ENCODE measurements at regions not wholly inside any gene's neighbourhood (a gene's known extent, or its start where the extent isn't known, plus 50 kb on each side); places are given as distances from the start of the nearest gene placed in this dataset.
"Not testable (repeated sequence)": the region's sequence is repeated elsewhere in the genome, so short reads cannot be mapped to it uniquely, and the experiment has no call there.

GRCh38 chr2:53220969-53221368 lies 546.6 kb upstream of the CHAC2 start:
- Histone ChIP-seq H3K9ac (ENCODE audit: low read length) (no peak overlapping the region), H3K9me3 (ENCODE audit: control insufficient read depth, low read length) (no peaks in the 10 kb centered on the region), H3K4me1 (ENCODE audit: control insufficient read depth, insufficient read depth, low read length) (no peaks in the 10 kb centered on the region), H3K36me3 (ENCODE audit: control insufficient read depth, insufficient read depth, low read length, severe bottlenecking) (no peaks in the 10 kb centered on the region), H3K27me3 (replicated peaks; ENCODE audit: control insufficient read depth, insufficient read depth, low read length) (no peaks in the 10 kb centered on the region), H3K4me3 (ENCODE audit: low read length) (no peak overlapping the region)
- no peak for DNase-seq (ENCODE audit: low read depth)

DNA sequence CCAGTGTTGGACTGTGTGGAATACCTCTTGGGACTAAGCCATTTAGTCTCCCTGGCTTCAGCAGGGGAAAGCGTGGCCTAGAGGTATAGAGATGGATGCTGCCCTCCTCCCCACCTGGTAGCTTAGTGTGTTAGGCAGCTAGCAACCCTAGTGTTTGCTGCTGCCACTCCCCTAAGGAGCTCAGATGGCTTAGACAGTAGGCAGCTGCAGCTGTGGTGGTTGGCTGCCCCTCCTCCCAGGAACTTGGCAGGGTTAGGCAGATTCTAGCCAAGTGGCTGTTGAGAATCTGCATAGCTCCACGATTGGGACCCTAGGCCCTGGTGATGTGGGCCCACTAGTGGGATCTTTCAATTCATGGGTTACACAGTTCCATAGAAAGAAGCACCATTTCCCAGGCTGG lies 550.4 kb upstream of the CHAC2 start:
- no peaks in the 10 kb centered on the region for H3K4me1 ChIP-seq (ENCODE audit: control insufficient read depth, insufficient read depth, low read length)
- no peaks in the 10 kb centered on the region for H3K9me3 ChIP-seq (ENCODE audit: control insufficient read depth, low read length)
- no peak for DNase-seq (ENCODE audit: low read depth)
- H3K27me3 ChIP-seq (replicated peaks; ENCODE audit: control insufficient read depth, insufficient read depth, low read length) = no peaks in the 10 kb centered on the region
- H3K9ac ChIP-seq (ENCODE audit: low read length) = no peak overlapping the region
- H3K36me3 ChIP-seq (ENCODE audit: control insufficient read depth, insufficient read depth, low read length, severe bottlenecking) = no peaks in the 10 kb centered on the region
- H3K4me3 ChIP-seq (ENCODE audit: low read length) = no peak overlapping the region

DNA sequence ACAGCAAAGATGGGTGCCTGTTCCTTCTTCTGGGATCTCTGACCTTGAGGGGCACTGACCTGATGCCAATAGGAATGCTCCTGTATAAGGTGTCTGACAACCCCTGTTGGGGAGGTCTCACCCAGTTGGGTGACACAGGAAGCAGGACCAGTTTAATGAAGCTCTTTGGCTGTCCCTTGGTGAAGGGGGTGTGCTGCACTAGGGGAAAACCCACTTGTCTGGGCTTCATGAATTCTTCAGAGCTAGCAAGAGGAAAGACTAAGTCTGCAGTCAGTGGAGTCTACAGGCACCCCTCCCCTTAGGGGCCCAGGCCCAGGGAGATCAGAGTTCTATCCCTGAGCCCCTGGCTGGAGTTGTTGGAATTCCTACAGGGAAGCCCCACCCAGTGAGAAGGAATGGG lies 550.8 kb upstream of the CHAC2 start:
- H3K4me3 ChIP-seq (ENCODE audit: low read length) = no peak overlapping the region
- no peaks in the 10 kb centered on the region for H3K27me3 ChIP-seq (replicated peaks; ENCODE audit: control insufficient read depth, insufficient read depth, low read length)
- no peaks in the 10 kb centered on the region for H3K36me3 ChIP-seq (ENCODE audit: control insufficient read depth, insufficient read depth, low read length, severe bottlenecking)
- DNase-seq (ENCODE audit: low read depth) = no peak
- H3K9ac ChIP-seq (ENCODE audit: low read length) = no peak overlapping the region
- H3K4me1 ChIP-seq (ENCODE audit: control insufficient read depth, insufficient read depth, low read length) = no peaks in the 10 kb centered on the region
- no peaks in the 10 kb centered on the region for H3K9me3 ChIP-seq (ENCODE audit: control insufficient read depth, low read length)

GRCh38 chr2:53212576-53212975 lies 555.0 kb upstream of the CHAC2 start:
- Histone ChIP-seq H3K4me3 (ENCODE audit: low read length) (no peak overlapping the region), H3K9me3 (ENCODE audit: control insufficient read depth, low read length) (no peaks in the 10 kb centered on the region), H3K4me1 (ENCODE audit: control insufficient read depth, insufficient read depth, low read length) (no peaks in the 10 kb centered on the region), H3K36me3 (ENCODE audit: control insufficient read depth, insufficient read depth, low read length, severe bottlenecking) (no peaks in the 10 kb centered on the region), H3K27me3 (replicated peaks; ENCODE audit: control insufficient read depth, insufficient read depth, low read length) (peaks cover 8% of the 10 kb centered on the region), H3K9ac (ENCODE audit: low read length) (no peak overlapping the region)
- no peak for DNase-seq (ENCODE audit: low read depth)

GRCh38 chr2:53211201-53211774 lies 556.3 kb upstream of the CHAC2 start:
- DNase-seq (ENCODE audit: low read depth) = no peak
- no peak overlapping the region for H3K4me3 ChIP-seq (ENCODE audit: low read length)
- H3K4me1 ChIP-seq (ENCODE audit: control insufficient read depth, insufficient read depth, low read length) = no peaks in the 10 kb centered on the region
- H3K9ac ChIP-seq (ENCODE audit: low read length) = no peak overlapping the region
- peaks cover 8% of the 10 kb centered on the region for H3K27me3 ChIP-seq (replicated peaks; ENCODE audit: control insufficient read depth, insufficient read depth, low read length)
- H3K36me3 ChIP-seq (ENCODE audit: control insufficient read depth, insufficient read depth, low read length, severe bottlenecking) = no peaks in the 10 kb centered on the region
- no peaks in the 10 kb centered on the region for H3K9me3 ChIP-seq (ENCODE audit: control insufficient read depth, low read length)

DNA sequence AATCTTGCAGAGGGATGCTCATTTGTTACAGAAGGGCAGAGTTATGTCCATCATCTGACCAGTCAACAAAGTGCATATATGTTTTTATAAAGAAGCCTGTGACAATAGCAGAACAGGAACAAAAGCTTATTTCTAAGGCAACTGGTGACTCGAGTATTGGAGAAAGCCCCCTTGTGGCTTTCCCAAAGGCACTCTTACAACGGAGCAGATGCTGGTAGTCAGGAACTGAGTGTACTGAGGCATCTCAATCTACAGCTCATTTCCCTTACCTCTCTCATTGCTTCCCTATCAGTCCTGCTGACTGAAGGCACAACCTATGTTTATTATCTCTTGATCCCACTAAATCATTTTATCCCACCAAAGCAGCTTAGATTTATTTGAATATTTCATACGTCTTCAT lies 557.1 kb upstream of the CHAC2 start:
- peaks cover 8% of the 10 kb centered on the region for H3K27me3 ChIP-seq (replicated peaks; ENCODE audit: control insufficient read depth, insufficient read depth, low read length)
- no peaks in the 10 kb centered on the region for H3K9me3 ChIP-seq (ENCODE audit: control insufficient read depth, low read length)
- H3K36me3 ChIP-seq (ENCODE audit: control insufficient read depth, insufficient read depth, low read length, severe bottlenecking) = no peaks in the 10 kb centered on the region
- no peak for DNase-seq (ENCODE audit: low read depth)
- no peaks in the 10 kb centered on the region for H3K4me1 ChIP-seq (ENCODE audit: control insufficient read depth, insufficient read depth, low read length)
- no peak overlapping the region for H3K4me3 ChIP-seq (ENCODE audit: low read length)
- H3K9ac ChIP-seq (ENCODE audit: low read length) = no peak overlapping the region

DNA sequence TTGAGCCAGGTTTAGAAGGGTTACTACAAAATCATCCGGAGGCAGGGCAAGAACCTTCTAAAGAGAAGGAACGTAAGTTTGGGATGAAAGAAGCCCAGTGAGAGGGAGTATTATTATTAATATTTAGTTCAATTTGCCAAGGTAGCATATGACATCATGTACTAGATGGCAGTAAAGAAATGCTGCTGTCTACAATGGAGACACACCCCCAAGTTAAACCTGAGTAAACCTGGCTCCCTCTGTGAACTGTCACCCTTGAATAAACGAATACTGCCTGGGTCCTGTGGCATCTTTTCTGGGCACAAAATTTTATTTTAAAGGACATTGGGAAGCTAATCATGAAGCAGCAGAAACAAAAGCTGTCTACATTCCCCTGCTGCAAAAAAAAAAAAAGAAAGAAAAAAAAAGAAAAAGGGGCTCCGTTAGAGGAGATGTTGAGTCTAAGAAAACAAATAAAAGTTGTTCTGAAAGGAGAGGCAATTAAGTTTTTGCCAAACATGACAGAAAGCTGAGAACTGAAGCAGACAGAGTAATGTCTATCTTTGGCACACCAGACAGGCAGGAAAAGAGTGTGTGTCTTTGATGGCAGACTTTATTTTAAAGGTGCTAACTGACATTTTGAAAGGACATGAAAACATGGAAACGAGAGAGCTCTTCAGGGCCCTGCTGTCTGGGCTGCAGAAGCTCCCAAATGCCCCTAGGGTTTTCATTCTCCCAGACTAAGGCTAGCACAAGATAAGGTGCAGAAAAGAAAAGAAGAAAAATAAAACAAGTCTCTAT lies 557.7 kb upstream of the CHAC2 start:
- Histone ChIP-seq H3K36me3 (ENCODE audit: control insufficient read depth, insufficient read depth, low read length, severe bottlenecking) (no peaks in the 10 kb centered on the region), H3K9ac (ENCODE audit: low read length) (no peak overlapping the region), H3K4me1 (ENCODE audit: control insufficient read depth, insufficient read depth, low read length) (no peaks in the 10 kb centered on the region), H3K4me3 (ENCODE audit: low read length) (no peak overlapping the region), H3K9me3 (ENCODE audit: control insufficient read depth, low read length) (no peaks in the 10 kb centered on the region), H3K27me3 (replicated peaks; ENCODE audit: control insufficient read depth, insufficient read depth, low read length) (peaks cover 8% of the 10 kb centered on the region)
- DNase-seq (ENCODE audit: low read depth) = no peak

DNA sequence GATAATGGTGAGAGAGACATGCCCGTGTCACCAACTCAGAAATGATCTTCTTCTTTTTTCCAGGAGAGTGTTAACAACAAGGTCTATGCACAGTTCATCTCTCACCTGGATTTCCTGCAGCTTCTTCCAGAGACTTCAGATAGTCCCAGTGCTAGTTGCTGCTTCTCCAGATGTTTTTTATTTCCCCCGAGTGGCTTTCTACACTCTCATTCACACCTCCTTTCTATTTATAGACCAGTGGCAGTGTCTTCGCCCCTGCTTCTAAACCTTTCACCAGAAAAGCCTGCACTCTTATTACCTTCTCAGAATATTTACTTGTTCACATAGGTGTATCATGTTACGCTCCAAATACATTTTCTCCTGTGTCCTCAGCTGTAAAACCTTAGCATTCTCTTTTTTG lies 558.8 kb upstream of the CHAC2 start:
- no peak overlapping the region for H3K4me3 ChIP-seq (ENCODE audit: low read length)

GRCh38 chr2:53206226-53206625 lies 561.4 kb upstream of the CHAC2 start:
- H3K36me3 ChIP-seq (ENCODE audit: control insufficient read depth, insufficient read depth, low read length, severe bottlenecking); H3K4me1 ChIP-seq (ENCODE audit: control insufficient read depth, insufficient read depth, low read length); H3K9me3 ChIP-seq (ENCODE audit: control insufficient read depth, low read length); H3K9ac ChIP-seq (ENCODE audit: low read length); H3K4me3 ChIP-seq (ENCODE audit: low read length); H3K27me3 ChIP-seq (replicated peaks; ENCODE audit: control insufficient read depth, insufficient read depth, low read length): not testable (repeated sequence)
- peak; percentile 75 for DNase-seq (ENCODE audit: low read depth)

More for the DNA sequence above, 558.8 kb upstream of the CHAC2 start:
- Histone ChIP-seq H3K27me3 (replicated peaks; ENCODE audit: control insufficient read depth, insufficient read depth, low read length) (peaks cover 8% of the 10 kb centered on the region), H3K4me1 (ENCODE audit: control insufficient read depth, insufficient read depth, low read length) (no peaks in the 10 kb centered on the region), H3K36me3 (ENCODE audit: control insufficient read depth, insufficient read depth, low read length, severe bottlenecking) (no peaks in the 10 kb centered on the region), H3K9ac (ENCODE audit: low read length) (no peak overlapping the region), H3K9me3 (ENCODE audit: control insufficient read depth, low read length) (no peaks in the 10 kb centered on the region)
- no peak for DNase-seq (ENCODE audit: low read depth)

DNA sequence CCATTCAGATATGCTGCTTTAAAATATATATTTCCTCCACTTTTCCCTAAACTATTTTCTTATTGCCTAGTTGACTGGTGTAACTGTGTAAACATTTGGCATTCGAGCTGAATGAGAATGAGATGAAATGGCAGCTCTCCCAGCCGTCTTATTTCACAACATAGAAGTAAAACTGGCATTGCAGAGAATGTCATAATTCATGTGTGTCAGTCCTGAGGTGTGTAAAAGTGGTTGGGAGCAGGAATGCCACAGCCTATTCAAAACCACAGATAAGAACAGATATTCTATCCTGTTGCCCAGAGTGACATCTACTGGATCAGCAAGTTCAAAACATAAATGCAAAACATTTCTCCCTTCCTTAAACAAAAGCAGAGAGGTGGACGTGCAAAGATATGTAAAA lies 565.5 kb upstream of the CHAC2 start:
- peaks cover 2% of the 10 kb centered on the region for H3K4me1 ChIP-seq (ENCODE audit: control insufficient read depth, insufficient read depth, low read length)
- H3K9me3 ChIP-seq (ENCODE audit: control insufficient read depth, low read length) = no peaks in the 10 kb centered on the region
- H3K36me3 ChIP-seq (ENCODE audit: control insufficient read depth, insufficient read depth, low read length, severe bottlenecking) = no peaks in the 10 kb centered on the region
- H3K27me3 ChIP-seq (replicated peaks; ENCODE audit: control insufficient read depth, insufficient read depth, low read length) = no peaks in the 10 kb centered on the region
- peak; percentile 91 for DNase-seq (ENCODE audit: low read depth)
- H3K4me3 ChIP-seq (ENCODE audit: low read length) = no peak overlapping the region
- no peak overlapping the region for H3K9ac ChIP-seq (ENCODE audit: low read length)

DNA sequence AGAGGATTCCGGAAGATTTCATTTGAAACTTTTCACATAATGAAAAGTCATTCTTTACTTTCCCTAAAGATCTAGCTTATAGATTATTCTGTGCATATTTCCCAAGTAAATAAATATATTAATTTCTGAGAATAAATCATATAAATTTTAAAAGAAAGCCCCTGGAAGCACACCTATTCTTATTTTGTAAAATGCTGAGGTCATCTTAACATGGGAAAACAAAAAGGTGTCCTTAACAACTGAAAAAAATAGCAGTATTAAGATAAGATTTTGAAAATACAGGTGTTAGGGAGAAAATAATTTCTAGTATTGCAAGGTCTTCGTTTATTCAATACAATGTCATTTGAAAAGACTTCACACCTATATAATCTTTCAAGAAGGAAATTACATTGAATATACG lies 567.5 kb upstream of the CHAC2 start:
- no peaks in the 10 kb centered on the region for H3K9me3 ChIP-seq (ENCODE audit: control insufficient read depth, low read length)
- H3K4me3 ChIP-seq (ENCODE audit: low read length) = no peak overlapping the region
- peaks cover 2% of the 10 kb centered on the region for H3K4me1 ChIP-seq (ENCODE audit: control insufficient read depth, insufficient read depth, low read length)
- H3K36me3 ChIP-seq (ENCODE audit: control insufficient read depth, insufficient read depth, low read length, severe bottlenecking) = no peaks in the 10 kb centered on the region
- DNase-seq (ENCODE audit: low read depth) = no peak
- no peak overlapping the region for H3K9ac ChIP-seq (ENCODE audit: low read length)
- no peaks in the 10 kb centered on the region for H3K27me3 ChIP-seq (replicated peaks; ENCODE audit: control insufficient read depth, insufficient read depth, low read length)
